HG02623 (cell line): ENCODE measurements at regions not wholly inside any gene's neighbourhood (a gene's known extent, or its start where the extent isn't known, plus 50 kb on each side); places are given as distances from the start of the nearest gene placed in this dataset.

Source experiments
- ATAC-seq: cut with Tn5 transposase; IDR thresholded peaks from one replicate; pipeline ENCODE4 v1.9.1; 2021; ENCODE audit warnings: moderate library complexity; ENCODE audit not compliant: unreplicated experiment

DNA sequence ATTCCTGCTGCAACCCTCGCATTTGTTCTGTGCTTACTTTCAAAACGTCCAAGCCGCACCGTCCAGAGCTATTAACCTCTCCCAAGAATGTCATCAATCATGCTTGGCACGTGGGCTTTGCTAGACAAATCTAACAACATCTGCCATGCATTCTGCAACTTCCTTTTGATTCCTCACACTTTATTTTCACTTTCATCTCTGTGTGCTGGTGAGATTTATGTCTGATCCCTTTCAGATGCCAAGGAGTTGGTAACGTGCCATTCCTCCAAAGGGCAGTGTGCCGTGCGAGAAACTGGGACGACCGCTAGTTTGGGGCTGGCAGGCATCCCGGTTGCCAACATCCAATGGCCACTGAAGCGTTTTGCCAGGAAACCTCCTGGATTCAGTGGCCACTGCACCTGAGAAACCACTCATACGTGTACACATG is 230.0 kb upstream of the PARD3B start:
- ATAC-seq, result no peak

DNA sequence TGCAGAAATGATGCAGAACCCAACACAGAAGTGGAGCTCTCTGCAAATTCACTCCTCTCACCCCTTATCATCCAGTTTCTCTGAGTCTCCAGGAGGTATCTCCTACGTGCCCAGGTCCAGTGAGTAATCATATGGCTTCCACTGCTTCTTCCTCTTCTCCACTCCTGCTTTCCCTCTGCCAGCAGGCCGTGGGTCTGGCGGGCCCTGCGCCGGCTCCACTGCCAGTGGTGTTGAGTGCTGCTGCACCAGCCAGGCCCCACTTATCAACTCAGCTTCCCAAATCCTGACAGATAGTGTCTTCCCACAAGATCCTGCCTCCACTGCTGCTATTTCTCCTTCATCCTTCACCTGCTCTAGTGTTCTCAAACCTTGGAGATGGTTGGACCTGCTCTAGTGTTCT is 227.6 kb upstream of the PARD3B start:
- no peak for ATAC-seq

DNA sequence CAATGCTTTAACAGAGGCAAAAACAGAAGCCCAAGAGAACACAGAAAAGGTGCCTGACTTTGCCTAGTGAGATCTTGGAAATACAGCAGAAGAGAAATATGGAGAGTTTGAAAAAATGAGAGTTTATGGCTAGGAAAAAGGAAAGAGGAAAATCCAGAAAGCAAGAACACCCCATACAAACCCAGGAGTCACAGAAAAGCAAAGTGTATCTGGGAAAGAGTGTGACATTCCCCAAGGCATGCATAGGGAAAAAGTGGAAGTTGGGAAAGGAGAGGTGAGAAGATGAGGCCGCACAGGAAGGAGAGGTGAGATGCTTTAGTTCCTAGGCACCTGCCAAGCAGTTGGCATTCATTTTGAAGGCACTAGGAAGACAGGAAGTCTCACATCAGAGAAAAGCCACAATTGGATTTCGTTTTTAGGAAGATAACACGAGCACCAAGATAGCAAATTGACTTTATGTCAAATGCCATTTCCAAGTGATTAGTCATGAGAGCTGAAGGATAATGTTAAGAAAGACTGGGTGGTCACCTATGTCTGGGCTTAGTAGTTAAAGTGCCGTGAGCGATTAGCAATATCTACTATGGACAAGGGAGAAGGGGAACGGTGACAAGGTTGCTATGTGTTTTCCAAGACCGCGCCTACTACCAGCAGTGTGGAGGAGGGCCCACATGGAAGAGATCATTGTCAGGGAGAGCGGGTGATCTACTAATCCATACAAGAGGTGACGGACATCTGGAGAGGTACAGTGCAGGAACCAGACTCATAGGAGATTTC is 224.1 kb upstream of the PARD3B start:
- no peak for ATAC-seq

DNA sequence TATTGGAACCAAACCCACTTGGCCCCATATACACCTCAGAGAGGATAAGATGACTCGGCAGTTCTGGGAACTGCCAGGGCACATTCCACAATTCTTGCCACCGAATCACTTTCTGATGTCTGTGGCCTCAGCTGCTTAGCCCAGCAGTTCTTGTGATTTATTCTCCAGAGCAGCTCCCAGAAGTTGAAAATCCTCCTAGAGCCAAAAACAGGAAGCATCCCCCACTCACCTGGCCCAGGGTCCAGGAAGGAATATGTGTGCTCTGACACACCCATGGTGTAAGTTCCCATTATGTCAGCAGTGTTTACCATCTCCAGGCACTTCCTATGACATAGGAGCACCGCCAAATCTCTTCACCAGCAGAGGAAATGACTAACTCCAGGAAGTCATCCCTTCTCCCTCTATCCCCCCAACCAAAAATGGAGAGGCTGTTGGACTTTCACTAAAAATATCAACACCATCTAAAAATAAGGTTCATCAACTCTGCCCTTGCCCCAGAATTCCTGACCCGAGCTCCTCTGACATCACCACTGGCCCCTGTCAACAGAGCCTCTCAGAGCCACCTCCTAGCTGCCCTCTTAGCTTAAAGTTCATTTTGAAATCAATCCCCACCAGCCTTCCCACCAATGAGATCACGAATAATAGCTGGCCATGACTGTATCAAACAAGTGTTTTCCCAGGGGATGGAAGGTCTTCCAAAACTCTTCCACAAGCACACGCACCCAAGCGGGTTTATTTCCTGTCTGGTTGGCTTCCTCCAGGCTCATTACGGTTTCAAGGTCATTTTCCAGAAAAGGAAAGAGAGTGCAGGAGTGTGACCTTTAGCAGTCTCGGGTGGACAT is 223.1 kb upstream of the PARD3B start:
- no peak for ATAC-seq

DNA sequence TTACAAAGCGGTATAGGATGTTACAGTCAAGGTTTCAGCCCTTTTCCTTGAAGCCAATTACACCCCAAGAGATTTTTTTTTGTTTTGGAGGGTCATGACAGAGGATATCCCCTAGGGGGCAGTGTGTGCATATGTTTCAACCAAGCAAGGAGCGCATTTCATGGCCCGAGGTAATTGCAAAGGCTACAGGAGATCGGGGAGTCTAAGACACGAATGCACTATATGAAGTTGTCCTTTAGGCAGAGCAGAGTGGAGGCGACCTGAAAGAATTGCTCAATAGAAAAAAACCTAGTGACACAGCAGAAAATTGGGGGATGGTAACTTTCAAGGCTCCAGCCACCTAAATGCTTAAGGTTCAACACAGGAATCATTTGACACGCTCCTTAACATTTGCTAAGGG is 219.8 kb upstream of the PARD3B start:
- ATAC-seq, result peak; percentile 85

DNA sequence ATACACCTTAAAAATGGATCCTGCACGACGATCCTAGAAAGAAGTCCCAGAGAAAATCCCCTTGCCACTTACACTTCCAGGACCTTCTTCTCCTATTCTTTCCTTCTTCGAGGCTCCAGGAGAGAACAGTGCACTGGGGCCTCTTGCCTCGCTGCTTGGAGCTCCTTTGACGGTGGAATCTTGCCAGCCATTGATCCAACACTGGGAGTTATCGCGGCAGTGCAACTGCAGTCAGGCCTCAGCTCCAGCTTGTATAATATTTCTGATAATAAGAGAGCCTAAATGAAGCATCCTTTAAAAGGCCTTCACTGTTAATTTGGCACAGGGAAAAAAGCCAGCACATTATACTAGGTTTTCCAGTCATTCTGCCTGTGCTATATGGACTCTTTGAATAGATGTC is 216.9 kb upstream of the PARD3B start:
- ATAC-seq, result no peak

DNA sequence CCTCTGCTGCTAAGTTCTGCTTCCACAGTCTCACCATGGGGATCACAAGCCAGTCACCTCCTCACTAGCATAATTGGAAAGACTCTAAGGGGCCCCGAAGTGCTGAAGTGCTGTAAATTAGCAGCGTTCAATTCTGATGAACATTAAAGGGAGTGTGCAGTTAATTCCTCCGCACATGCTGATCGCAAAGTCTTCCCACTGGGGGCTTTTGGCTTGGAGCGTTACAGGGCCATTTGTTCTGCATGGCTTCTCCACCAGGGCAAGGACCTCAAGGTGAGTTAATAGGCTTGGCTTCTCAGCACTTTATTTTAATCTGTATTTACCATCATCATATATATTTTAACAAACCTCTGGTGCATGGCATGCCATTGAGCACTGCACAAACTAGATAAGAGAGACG is 216.3 kb upstream of the PARD3B start:
- no peak for ATAC-seq

DNA sequence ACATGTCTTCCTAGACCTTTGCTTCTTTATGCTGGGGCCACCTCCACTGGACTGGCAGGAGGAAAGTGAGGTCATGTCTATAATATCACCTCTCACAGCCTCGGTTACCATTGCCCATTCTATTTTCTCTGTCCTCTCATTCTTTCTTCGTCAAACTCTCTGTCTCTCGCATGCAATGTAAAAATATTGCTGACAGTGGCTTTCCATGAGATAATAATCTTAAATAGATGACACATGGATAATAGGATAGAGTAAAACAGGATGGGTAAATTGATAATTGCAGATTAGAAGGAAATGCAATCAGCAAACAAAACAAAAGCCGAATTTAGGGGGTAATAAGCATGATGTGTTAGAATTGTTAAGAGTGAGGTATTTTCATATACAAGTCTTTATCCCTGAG is 215.7 kb upstream of the PARD3B start:
- ATAC-seq, result no peak

DNA sequence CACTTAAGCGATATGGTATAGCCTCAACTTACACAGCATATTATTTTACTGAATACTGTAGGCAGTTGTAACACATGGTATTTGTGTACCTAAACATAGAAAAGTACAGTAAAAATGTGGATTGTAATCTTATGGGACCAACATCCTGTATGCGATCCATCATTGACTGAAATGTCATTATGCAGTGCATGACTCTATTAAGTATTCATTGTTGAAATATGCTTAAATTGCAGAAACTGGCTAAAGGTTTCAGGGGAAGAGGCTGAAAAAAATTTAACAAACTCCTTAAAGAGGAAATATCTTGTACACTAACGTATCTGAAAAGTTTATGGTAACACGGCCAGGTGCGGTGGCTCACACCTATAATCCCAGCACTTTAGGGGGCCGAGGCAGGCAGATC is 214.1 kb upstream of the PARD3B start:
- ATAC-seq, result no peak

DNA sequence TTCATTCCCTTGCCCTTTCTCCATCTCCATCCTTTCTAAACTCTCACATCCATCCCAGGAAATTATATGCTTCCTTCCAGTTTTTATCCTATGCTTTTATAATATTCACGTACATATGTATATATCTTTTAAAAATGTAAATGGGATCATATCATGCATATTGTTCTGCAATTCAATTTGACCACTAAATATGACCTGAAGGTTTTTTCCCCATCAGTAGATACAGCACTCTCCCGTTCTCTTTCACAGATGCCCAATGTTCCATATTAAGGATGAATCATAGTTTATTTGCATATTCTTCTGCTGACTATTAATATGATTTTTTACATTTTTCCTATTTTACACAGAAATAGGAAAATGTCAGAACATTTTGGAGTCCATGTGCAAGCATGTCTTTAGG is 213.3 kb upstream of the PARD3B start:
- no peak for ATAC-seq

DNA sequence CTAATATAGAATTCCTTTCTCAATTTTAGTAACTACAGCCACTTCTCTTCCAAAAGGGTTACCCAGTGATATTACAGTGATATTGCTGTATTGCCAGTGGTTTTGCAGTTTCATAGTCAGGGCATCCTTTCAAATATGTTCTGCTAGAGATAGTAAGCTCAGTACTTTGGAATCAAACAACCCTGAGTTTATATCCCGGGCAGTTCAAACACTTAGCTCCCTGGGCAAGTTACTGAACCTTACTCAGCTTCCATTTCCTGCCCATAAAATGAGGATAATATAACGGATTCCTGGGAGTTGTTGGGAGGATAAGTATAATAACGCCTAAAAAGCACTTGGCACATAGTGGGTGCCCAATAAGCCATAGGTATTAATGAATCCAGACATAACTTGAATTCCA is 212.6 kb upstream of the PARD3B start:
- ATAC-seq, result no peak

DNA sequence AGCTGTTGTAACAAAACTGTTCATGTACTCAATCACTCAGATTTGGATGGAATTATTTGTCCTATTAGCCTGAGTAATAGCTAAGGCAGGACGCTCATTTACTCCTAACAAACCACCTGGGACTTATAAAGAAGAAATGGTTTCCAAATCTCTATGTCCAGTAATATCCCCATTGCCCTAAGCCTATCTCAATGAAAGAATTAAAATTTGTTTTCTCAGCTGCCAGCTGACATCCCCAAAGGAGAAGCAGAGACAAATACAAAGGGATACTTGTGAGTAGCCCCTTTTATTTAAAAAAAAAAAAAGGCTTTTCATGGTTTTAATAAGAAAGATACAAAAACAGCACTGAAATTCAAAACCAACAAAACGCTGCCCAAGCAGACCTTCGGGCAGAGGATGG is 211.4 kb upstream of the PARD3B start:
- ATAC-seq, result no peak

DNA sequence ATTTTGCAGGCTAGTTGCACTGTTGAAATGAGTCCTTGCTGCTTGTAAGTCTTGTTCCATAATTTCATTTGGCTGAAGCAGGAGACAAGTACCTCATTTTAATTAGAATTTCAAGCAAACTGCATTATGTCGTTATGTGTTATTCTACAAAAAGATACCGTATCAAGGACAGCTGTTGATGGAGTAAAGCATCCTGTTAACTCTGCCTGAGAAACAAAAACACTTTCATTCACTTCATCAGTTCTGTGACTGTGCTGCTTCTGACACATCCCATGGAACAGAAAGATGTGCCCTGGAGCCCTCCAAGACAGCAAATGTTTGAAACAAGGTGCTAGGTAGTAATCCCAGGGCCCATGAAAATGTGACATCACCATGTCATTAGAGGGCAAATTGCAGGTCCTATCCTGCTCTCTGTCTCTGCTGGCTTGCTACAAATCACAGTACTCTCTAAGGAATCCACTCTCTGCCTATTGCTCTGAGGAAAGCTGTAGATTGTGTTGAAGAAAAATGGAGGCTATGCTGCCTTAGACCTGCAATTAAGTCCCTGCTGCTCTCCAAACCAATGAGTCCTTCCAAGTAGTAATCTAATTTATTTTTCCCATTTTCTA is 209.7 kb upstream of the PARD3B start:
- no peak for ATAC-seq

DNA sequence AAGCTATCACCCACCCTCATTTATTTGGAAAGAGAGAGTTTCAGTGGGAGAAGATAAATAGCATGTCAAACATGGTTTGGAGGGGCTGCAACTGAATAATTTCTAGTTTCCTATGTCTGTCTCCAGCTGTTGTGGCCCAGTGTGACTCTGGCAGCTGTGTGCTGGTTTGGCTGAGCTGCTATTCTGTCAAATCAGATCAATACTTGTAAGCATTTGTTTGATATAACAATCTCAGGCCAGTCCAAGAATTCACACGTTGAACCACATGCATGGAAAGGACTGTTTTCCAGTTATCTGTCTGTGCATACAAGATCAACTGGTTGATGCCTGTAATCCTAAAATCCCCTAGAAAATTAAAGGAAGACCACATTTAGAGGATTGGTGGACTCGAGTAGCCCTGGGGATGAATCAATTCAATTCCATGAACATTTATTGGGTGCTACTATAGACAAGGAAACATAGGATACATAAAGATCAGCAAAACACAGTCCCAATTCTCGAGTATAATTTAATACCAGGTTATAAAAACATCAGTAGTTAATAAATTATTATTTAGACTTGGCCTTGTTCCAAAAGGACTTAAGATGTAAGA is 209.0 kb upstream of the PARD3B start:
- ATAC-seq, result no peak

DNA sequence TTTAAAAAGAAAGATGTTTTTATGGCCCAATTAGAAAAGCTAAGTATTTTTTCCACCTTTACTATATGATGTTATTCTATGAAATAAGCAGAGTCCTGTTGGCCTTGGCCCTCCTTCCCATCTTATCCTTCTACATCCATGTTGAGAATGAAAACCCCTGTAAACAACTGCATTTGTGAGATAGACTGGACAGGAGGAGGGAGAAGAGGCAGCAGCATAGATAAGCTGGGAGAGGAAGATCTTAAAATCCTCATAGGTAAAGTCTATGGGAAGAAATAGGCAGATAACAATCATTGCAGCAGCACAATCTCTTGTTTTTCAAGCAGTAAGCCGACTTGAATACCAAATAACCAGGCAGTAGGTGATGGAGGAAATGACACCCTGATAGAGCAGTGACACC is 207.6 kb upstream of the PARD3B start:
- ATAC-seq, result no peak

DNA sequence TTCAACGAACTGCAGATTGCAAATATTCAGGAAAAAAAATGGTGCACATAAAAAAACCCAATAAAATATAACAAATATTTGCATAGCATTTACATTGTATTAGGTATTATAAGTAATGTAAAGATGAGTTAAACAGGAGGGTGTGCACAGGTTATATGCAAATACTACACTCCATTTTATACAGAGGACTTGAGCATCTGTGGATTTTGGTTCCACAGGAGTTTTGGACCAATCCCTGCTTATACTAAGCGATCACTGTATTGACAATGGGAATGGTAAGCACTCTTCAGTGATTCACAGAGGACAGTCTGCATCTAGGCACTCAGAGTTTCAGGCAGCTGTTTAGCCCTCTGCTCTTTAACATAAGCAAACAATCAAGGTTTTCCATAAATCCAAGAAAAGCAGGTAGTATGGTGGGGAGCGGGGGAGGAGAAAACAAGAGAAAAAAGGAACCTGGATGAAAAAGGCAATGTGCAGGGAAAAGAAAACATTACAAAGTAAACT is 206.0 kb upstream of the PARD3B start:
- no peak for ATAC-seq

DNA sequence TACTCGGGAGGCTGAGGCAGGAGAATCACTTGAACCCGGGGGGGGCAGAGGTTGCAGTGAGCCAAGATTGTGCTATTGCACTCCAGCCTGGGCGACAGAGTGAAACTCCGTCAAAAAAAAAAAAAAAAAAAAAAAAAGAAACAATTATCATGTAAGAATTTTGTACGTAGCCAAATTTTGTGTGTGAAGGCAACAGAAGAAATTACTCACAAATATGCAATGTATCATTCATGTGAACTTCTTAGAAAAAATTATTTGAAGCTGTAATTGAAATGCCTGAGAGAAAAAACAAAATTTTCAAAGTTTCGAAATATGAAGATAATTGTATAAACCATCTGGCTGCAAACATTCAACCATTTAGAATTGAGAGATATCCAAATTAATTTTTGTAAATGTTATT is 204.8 kb upstream of the PARD3B start:
- ATAC-seq, result no peak

DNA sequence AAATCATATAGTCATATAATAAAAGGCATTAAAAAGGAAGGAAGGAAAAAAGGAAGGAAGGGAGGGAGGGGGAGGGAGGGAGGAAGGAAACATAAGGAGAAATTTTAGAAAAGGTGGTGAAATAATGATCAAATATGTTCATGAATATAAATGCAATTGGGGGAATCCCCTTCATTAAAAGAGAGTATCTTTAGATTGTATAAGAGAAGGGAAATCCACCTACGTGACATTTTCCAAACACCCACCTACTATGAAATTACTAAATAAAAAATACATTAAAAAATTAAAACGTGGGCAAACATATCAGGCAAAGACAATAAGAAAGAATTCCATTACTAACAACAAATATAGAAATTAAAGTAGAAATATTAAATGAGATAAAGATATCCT is 203.4 kb upstream of the PARD3B start:
- no peak for ATAC-seq

DNA sequence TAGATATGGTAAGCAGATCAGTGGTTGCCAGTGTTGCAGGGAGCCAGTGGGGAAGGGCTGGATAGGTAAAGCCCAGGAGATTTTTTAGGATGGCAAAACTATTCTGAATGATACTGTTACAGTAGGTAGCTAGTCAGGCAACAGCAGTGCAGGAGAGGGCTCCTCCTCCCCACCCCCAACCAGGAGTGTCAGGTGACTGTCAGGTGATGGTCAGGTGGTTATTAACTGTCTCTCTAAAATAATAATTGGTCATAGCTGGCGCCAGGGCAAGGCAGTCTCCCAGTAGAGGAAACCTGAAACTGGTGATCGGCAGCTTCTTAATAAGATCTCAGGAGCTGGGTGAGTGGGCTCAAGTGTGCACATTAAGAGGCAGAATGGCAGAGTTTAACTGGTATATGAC is 201.6 kb upstream of the PARD3B start:
- ATAC-seq, result no peak

DNA sequence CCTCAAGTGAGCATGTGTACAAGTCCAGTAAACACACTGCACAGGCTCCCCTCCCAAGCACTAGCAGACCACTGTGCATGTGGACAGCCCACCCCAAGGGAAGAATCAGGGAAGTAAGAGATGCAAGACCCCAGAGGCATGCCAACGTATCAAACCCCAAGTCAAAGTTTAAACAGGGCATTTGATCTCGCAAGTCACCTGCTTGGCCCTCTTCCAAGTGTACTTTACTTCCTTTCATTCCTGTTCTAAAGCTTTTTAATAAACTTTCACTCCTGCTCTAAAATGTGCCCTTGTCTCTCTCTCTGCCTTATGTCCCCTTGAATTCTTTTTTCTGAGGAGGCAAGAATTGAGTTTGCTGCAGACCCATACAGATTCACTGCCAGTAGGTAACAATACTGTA is 201.2 kb upstream of the PARD3B start:
- ATAC-seq, result no peak

DNA sequence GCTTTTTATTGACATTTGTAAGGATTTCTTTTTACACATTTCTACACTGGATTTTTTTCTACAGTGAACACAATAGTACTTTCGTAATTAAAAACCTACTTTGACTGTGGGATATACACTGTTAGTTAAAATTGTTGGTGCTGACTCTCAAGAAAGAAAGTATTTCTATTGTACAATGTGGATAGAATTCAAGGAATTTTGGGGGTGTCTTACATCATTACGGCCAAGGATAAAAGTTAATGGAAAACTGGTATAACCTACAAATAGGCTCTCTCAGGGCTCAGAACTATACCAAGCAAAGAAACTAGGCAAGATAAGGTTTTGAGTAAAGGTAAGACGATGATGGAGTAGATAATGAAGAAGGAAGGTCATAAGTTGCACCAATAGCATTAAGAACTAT is 198.4 kb upstream of the PARD3B start:
- no peak for ATAC-seq
